PC-3 (cell line): ENCODE measurements at regions not wholly inside any gene's neighbourhood (a gene's known extent, or its start where the extent isn't known, plus 50 kb on each side); places are given as distances from the start of the nearest gene placed in this dataset.

Experiments
- CTCF ChIP-seq: fragments of 300-600 bp; sonication (generic); conservative IDR thresholded peaks from 2 replicates; pipeline ENCODE4 v1.5.1; 2017; ENCODE audit warnings: antibody characterized with exemption, low read depth, mild to moderate bottlenecking, low read length
- EZH2 ChIP-seq: fragments of 300-600 bp; sonication (generic); IDR thresholded peaks from one replicate; pipeline ENCODE4 v1.6.1; 2017; ENCODE audit warnings: antibody characterized with exemption, mild to moderate bottlenecking, low read length; ENCODE audit not compliant: unreplicated experiment

- TF ChIP-seq EZH2: no peak
- no peak for TF ChIP-seq CTCF
Measured at GRCh38 chrX:45806410-45807121, 605.9 kb upstream of the DIPK2B start.
